ENCODE measurements at regions not wholly inside any gene's neighbourhood (a gene's known extent, or its start where the extent isn't known, plus 50 kb on each side); places are given as distances from the start of the nearest gene placed in this dataset.

GRCh38 chr14:22122227-22122818, 448.7 kb upstream of the OR4E1 start:
- H3K27ac ChIP-seq (ENCODE audit: low read depth in 1 of 2, low read length in 2 of 2) = no peak overlapping the region
- 51% methylated on average over 4 of the region's 4 CpGs for WGBS, 2 donors

DNA sequence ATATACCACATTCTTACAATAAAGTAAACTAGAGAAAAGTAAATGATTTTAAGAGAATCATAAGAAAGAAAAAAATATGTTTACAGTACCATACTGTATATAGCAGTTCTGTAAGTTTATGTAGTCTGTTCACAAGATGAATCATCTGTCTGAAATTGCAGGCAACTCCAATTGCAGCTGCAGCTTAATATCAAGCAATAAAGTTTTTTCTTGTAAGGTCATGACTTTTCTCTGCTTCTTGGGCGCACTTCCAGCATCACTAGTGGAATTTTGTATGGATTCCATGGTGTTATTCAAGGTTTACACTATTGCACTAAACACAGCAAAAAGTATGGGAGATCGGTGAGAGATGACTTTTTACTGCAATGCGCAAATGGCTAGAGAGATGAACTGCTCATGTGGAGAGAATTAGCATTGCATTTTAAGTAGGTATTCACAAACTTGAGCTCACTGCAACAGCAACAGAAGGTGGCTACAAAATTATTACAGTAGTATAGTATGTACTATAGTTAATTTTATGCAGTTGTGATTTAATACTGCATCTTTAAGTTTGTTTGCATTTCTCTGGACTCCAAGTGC, 445.4 kb upstream of the OR4E1 start:
- Histone ChIP-seq H3K27ac (ENCODE audit: low read depth in 1 of 2, low read length in 2 of 2) (no peak overlapping the region), H3K36me3 (ENCODE audit: control insufficient read depth in 1 of 2, insufficient read depth in 2 of 2, low read length in 1 of 2) (no peaks in the 10 kb centered on the region), H3K4me1 (ENCODE audit: control insufficient read depth in 1 of 2, insufficient read depth in 2 of 2, low read length in 2 of 2) (no peaks in the 10 kb centered on the region), H3K27me3 (ENCODE audit: control insufficient read depth in 1 of 2, insufficient read depth in 2 of 2, low read length in 1 of 2) (no peaks in the 10 kb centered on the region), H3K9me3 (ENCODE audit: control insufficient read depth, low read length) (no peaks in the 10 kb centered on the region), H3K4me3 (ENCODE audit: low read length in 2 of 2) (no peak overlapping the region)
- 29 to 32% methylated on average over 3 of the region's 3 CpGs for WGBS, 2 donors
- intact Hi-C loops (cut with DNase I) = no loop called here
- DNase-seq (no peak), ATAC-seq (ENCODE audit: low FRiP score) (no peak)

More at GRCh38 chr14:22122227-22122818, 448.7 kb upstream of the OR4E1 start:
- H3K4me1 ChIP-seq (ENCODE audit: control insufficient read depth in 1 of 2, insufficient read depth in 2 of 2, low read length in 2 of 2) = no peaks in the 10 kb centered on the region
- DNase-seq = no peak
- intact Hi-C loops (cut with DNase I) = no loop called here
- no peak overlapping the region for H3K4me3 ChIP-seq (ENCODE audit: low read length in 2 of 2)
- ATAC-seq (ENCODE audit: low FRiP score) = no peak
- no peaks in the 10 kb centered on the region for H3K36me3 ChIP-seq (ENCODE audit: control insufficient read depth in 1 of 2, insufficient read depth in 2 of 2, low read length in 1 of 2)
- no peaks in the 10 kb centered on the region for H3K27me3 ChIP-seq (ENCODE audit: control insufficient read depth in 1 of 2, insufficient read depth in 2 of 2, low read length in 1 of 2)
- no peaks in the 10 kb centered on the region for H3K9me3 ChIP-seq (ENCODE audit: control insufficient read depth, low read length)

DNA sequence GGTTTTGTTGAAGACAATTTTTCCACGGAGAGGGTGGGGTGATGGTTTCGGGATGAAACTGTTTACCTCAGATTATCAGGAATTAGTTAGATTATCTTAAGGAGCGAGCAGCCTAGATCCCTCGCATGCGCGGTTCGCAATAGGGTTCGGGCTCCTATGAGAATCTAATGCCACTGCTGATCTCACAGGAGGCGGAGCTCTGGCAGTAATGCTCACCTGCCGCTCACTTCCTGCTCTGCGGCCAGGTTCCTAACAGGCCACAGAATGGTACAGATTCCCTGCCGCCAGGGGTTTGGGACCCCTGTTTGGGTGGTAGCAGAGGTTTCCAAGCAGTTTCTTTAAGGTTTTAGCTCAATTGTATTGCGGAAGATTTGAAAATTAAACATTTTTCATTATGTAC, 439.8 kb upstream of the OR4E1 start:
- ATAC-seq (ENCODE audit: low FRiP score) (no peak), DNase-seq (no peak)
- intact Hi-C loops (cut with DNase I) = no loop called here
- 90 to 91% methylated on average over 13 of the region's 13 CpGs for WGBS, 2 donors
- no peak overlapping the region for H3K4me3 ChIP-seq (ENCODE audit: low read length in 2 of 2)
- no peak overlapping the region for H3K27ac ChIP-seq (ENCODE audit: low read depth in 1 of 2, low read length in 2 of 2)
- H3K9me3 ChIP-seq (ENCODE audit: control insufficient read depth, low read length) = no peaks in the 10 kb centered on the region
- H3K27me3 ChIP-seq (ENCODE audit: control insufficient read depth in 1 of 2, insufficient read depth in 2 of 2, low read length in 1 of 2) = peaks cover 0 to 2% of the 10 kb centered on the region in 2 donors
- H3K36me3 ChIP-seq (ENCODE audit: control insufficient read depth in 1 of 2, insufficient read depth in 2 of 2, low read length in 1 of 2) = no peaks in the 10 kb centered on the region
- no peaks in the 10 kb centered on the region for H3K4me1 ChIP-seq (ENCODE audit: control insufficient read depth in 1 of 2, insufficient read depth in 2 of 2, low read length in 2 of 2)

- no peak for ATAC-seq (ENCODE audit: low FRiP score)
- Histone ChIP-seq H3K27me3 (ENCODE audit: control insufficient read depth in 1 of 2, insufficient read depth in 2 of 2, low read length in 1 of 2) (peaks cover 0 to 2% of the 10 kb centered on the region in 2 donors), H3K27ac (ENCODE audit: low read depth in 1 of 2, low read length in 2 of 2) (no peak overlapping the region), H3K36me3 (ENCODE audit: control insufficient read depth in 1 of 2, insufficient read depth in 2 of 2, low read length in 1 of 2) (no peaks in the 10 kb centered on the region), H3K9me3 (ENCODE audit: control insufficient read depth, low read length) (no peaks in the 10 kb centered on the region), H3K4me1 (ENCODE audit: control insufficient read depth in 1 of 2, insufficient read depth in 2 of 2, low read length in 2 of 2) (no peaks in the 10 kb centered on the region), H3K4me3 (ENCODE audit: low read length in 2 of 2) (no peak overlapping the region)
- intact Hi-C loops (cut with DNase I) = no loop called here
- WGBS, 2 donors = 66 to 73% methylated on average over 3 of the region's 3 CpGs
- no peak for DNase-seq
Observed at GRCh38 chr14:22112004-22112403, 438.4 kb upstream of the OR4E1 start.

- H3K4me1 ChIP-seq (ENCODE audit: control insufficient read depth in 1 of 2, insufficient read depth in 2 of 2, low read length in 2 of 2) = no peaks in the 10 kb centered on the region
- H3K36me3 ChIP-seq (ENCODE audit: control insufficient read depth in 1 of 2, insufficient read depth in 2 of 2, low read length in 1 of 2) = no peaks in the 10 kb centered on the region
- intact Hi-C loops (cut with DNase I) = no loop called here
- no peak overlapping the region for H3K27ac ChIP-seq (ENCODE audit: low read depth in 1 of 2, low read length in 2 of 2)
- H3K4me3 ChIP-seq (ENCODE audit: low read length in 2 of 2) = no peak overlapping the region
- no peaks in the 10 kb centered on the region for H3K9me3 ChIP-seq (ENCODE audit: control insufficient read depth, low read length)
- no peak for ATAC-seq (ENCODE audit: low FRiP score)
- DNase-seq = no peak
- H3K27me3 ChIP-seq (ENCODE audit: control insufficient read depth in 1 of 2, insufficient read depth in 2 of 2, low read length in 1 of 2) = no peaks in the 10 kb centered on the region
Observed at GRCh38 chr14:22107753-22108152, 434.1 kb upstream of the OR4E1 start.

- no peak overlapping the region for H3K4me3 ChIP-seq (ENCODE audit: low read length in 2 of 2)
- no peaks in the 10 kb centered on the region for H3K36me3 ChIP-seq (ENCODE audit: control insufficient read depth in 1 of 2, insufficient read depth in 2 of 2, low read length in 1 of 2)
- intact Hi-C loops (cut with DNase I) = no loop called here
- no peak overlapping the region for H3K27ac ChIP-seq (ENCODE audit: low read depth in 1 of 2, low read length in 2 of 2)
- no peaks in the 10 kb centered on the region for H3K9me3 ChIP-seq (ENCODE audit: control insufficient read depth, low read length)
- WGBS, 2 donors = 66 to 67% methylated on average over 8 of the region's 8 CpGs
- no peaks in the 10 kb centered on the region for H3K4me1 ChIP-seq (ENCODE audit: control insufficient read depth in 1 of 2, insufficient read depth in 2 of 2, low read length in 2 of 2)
- peaks cover 0 to 3% of the 10 kb centered on the region in 2 donors for H3K27me3 ChIP-seq (ENCODE audit: control insufficient read depth in 1 of 2, insufficient read depth in 2 of 2, low read length in 1 of 2)
- ATAC-seq (ENCODE audit: low FRiP score) = no peak
- no peak for DNase-seq
Observed at GRCh38 chr14:22106700-22107697, 433.4 kb upstream of the OR4E1 start.

GRCh38 chr14:22105624-22106006, 432.0 kb upstream of the OR4E1 start:
- H3K36me3 ChIP-seq (ENCODE audit: control insufficient read depth in 1 of 2, insufficient read depth in 2 of 2, low read length in 1 of 2) = no peaks in the 10 kb centered on the region
- 58 to 76% methylated on average over 4 of the region's 4 CpGs for WGBS, 2 donors
- no peaks in the 10 kb centered on the region for H3K4me1 ChIP-seq (ENCODE audit: control insufficient read depth in 1 of 2, insufficient read depth in 2 of 2, low read length in 2 of 2)
- H3K4me3 ChIP-seq (ENCODE audit: low read length in 2 of 2) = no peak overlapping the region
- peaks cover 0 to 3% of the 10 kb centered on the region in 2 donors for H3K27me3 ChIP-seq (ENCODE audit: control insufficient read depth in 1 of 2, insufficient read depth in 2 of 2, low read length in 1 of 2)
- intact Hi-C loops (cut with DNase I) = no loop called here
- ATAC-seq (ENCODE audit: low FRiP score) (no peak), DNase-seq (no peak)
- no peaks in the 10 kb centered on the region for H3K9me3 ChIP-seq (ENCODE audit: control insufficient read depth, low read length)
- no peak overlapping the region for H3K27ac ChIP-seq (ENCODE audit: low read depth in 1 of 2, low read length in 2 of 2)

DNA sequence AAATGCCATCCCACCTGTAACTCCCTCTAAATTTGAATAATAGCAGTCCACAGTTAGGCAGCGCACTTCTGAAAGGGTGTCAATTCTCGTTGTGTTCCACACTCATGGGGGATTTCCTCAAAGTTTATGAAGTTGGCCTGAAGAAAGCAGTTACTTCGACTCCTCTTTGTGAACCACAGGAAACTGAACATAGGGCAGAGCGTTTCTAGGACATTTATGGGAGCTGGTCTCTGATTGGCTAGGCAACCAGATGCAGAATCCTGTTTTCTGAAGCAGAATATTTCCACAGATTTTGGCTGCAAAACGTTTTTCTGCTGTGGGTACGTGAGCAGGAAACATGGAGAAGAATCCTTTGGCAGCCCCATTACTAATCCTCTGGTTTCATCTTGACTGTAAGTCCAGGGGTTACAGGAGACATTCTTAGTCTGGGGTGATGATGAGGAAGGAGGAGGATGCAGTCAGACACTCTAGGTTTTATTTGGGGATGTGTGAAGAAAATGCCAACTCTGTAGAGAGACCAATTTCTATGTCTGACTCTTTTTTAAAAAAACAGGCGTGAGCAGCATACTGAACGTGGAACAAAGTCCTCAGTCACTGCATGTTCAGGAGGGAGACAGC, 431.5 kb upstream of the OR4E1 start:
- H3K4me1 ChIP-seq (ENCODE audit: control insufficient read depth in 1 of 2, insufficient read depth in 2 of 2, low read length in 2 of 2) = no peaks in the 10 kb centered on the region
- H3K27ac ChIP-seq (ENCODE audit: low read depth in 1 of 2, low read length in 2 of 2) = no peak overlapping the region
- no peaks in the 10 kb centered on the region for H3K36me3 ChIP-seq (ENCODE audit: control insufficient read depth in 1 of 2, insufficient read depth in 2 of 2, low read length in 1 of 2)
- WGBS, 2 donors = 29 to 30% methylated on average over 8 of the region's 8 CpGs
- no peak for ATAC-seq (ENCODE audit: low FRiP score)
- H3K9me3 ChIP-seq (ENCODE audit: control insufficient read depth, low read length) = no peaks in the 10 kb centered on the region
- intact Hi-C loops (cut with DNase I) = no loop called here
- DNase-seq = no peak
- peaks cover 0 to 3% of the 10 kb centered on the region in 2 donors for H3K27me3 ChIP-seq (ENCODE audit: control insufficient read depth in 1 of 2, insufficient read depth in 2 of 2, low read length in 1 of 2)
- no peak overlapping the region for H3K4me3 ChIP-seq (ENCODE audit: low read length in 2 of 2)

All from aorta (tissue), 5 donors.